ENCODE measurements at regions not wholly inside any gene's neighbourhood (a gene's known extent, or its start where the extent isn't known, plus 50 kb on each side); places are given as distances from the start of the nearest gene placed in this dataset.

DNA sequence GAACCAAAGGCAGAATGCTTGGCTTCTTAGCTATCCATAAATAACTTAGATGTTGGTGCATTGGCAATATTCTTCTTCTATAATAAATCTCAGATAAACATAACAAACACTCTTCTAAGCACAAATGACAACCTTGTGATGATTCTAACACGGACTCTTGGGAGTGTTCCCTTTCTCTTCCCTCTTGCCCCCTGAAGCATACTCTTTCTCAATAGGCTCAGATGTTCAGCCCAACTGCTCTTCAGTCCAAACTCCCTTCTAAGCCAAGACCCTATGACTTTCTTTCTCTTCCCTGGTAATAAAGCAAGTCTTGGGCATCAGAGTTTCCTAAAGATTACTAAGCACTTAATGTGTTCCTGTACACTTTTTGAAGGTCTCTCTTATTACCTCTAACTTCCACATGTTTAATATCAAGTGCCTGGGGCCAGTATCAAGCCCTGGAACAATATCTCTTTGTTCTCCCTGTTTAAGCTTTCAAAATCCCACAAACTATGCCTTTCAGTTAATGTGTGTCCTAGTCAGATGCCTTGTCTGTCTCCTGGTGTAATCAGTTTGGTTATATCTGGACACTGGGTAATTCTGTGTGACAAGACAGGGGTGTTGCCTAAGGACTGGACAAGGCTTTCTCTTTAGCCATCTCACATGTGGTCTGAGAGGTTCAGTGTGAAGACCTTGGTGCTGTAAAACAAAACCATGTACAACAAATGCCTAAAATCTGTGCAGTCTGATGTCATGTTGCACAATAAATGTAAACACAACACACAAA, 92.9 kb upstream of the IVNS1ABP start:
- Histone ChIP-seq H3K27me3 (ENCODE audit: insufficient read depth) (no peaks in the 10 kb centered on the region), H3K36me3 (replicated peaks in 1 of 2; ENCODE audit: control insufficient read depth in 1 of 2, insufficient read depth in 2 of 2, low read length in 1 of 2) (no peaks in the 10 kb centered on the region), H3K4me2 (no peak overlapping the region), H3K79me2 (ENCODE audit: insufficient read depth) (no peaks in the 10 kb centered on the region), H4K20me1 (ENCODE audit: insufficient read depth) (no peaks in the 10 kb centered on the region), H3K9ac (no peak overlapping the region), H3K4me3 (ENCODE audit: low read depth in 2 of 2, low read length in 1 of 2) (no peak overlapping the region), H3K9me3 (no peaks in the 10 kb centered on the region), H3K9me2 (no peaks in the 10 kb centered on the region), H3K4me1 (ENCODE audit: control insufficient read depth in 1 of 2, insufficient read depth in 2 of 2, low read depth in 1 of 2, low read length in 1 of 2) (no peaks in the 10 kb centered on the region), H3K27ac (ENCODE audit: low read depth in 2 of 2, low read length in 1 of 2) (no peak overlapping the region), H2AFZ (ENCODE audit: low read depth) (no peak overlapping the region), H3F3A (replicated peaks; ENCODE audit: insufficient read depth) (no peaks in the 10 kb centered on the region)
- DNase-seq = no peak
- ChIA-PET POLR2A (no interaction called here), CTCF (no interaction called here)
- no peak for TF ChIP-seq POLR2AphosphoS5 (IDR thresholded peaks at IDR 0.05; ENCODE audit: low read depth, low read length)
- no peak for TF ChIP-seq RCOR1 (IDR thresholded peaks at IDR 0.05; ENCODE audit: low read length)
- TF ChIP-seq GABPA (IDR thresholded peaks at IDR 0.05; ENCODE audit: low read depth) = no peak
- TF ChIP-seq ELF1 (IDR thresholded peaks at IDR 0.05) = no peak
- TF ChIP-seq MEF2A (IDR thresholded peaks at IDR 0.05; ENCODE audit: borderline replicate concordance, low read depth) = no peak
- TF ChIP-seq RFX5 (IDR thresholded peaks at IDR 0.05; ENCODE audit: low read length) = no peak
- TF ChIP-seq YY1 (IDR thresholded peaks at IDR 0.05; ENCODE audit: low read depth) = no peak
- no peak for TF ChIP-seq TCF12 (IDR thresholded peaks at IDR 0.05)
- WGBS (ENCODE audit: low lambda C conversion rate) = 26% methylated on average over 1 of the region's 1 CpG

DNA sequence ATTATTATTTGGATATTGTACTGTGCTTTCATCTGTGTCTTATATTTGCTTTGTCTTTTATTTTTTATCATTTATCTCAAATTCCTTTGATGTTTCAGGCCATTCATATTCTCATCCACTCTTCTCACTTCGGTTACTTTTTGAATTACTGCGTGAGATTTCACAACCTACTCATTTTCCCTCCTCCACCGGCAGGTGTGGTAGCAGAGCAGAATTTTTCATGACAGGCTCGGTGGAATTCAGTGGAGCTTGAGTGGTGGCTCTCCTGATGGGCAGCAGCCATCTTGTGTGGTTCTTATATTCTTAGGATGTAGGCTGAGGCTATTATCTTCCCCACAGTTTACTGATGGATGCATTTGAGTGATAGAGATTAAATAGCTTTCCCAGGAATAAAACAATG, 92.3 kb upstream of the IVNS1ABP start:
- ChIA-PET POLR2A (no interaction called here), CTCF (interaction anchor here (1.6 kb wide), 1 partner anchor 15 kb away, joined by 4 read pairs; no protein-coding TSS in a partner anchor)
- H3K27me3 ChIP-seq (ENCODE audit: insufficient read depth) = no peaks in the 10 kb centered on the region
- 67% methylated on average over 4 of the region's 4 CpGs for WGBS (ENCODE audit: low lambda C conversion rate)
- no peaks in the 10 kb centered on the region for H4K20me1 ChIP-seq (ENCODE audit: insufficient read depth)
- no peaks in the 10 kb centered on the region for H3F3A ChIP-seq (replicated peaks; ENCODE audit: insufficient read depth)
- TF ChIP-seq CHD2 (IDR thresholded peaks at IDR 0.05; ENCODE audit: low read length, partially characterized antibody) (no peak), EZH2phosphoT487 (IDR thresholded peaks at IDR 0.05; ENCODE audit: borderline replicate concordance, low read depth) (no peak), FOSL2 (IDR thresholded peaks at IDR 0.05; ENCODE audit: borderline replicate concordance, low read depth) (no peak), JUND (IDR thresholded peaks at IDR 0.05) (no peak), IRF3 (IDR thresholded peaks at IDR 0.05; ENCODE audit: low read depth, low read length) (no peak), FOXM1 (IDR thresholded peaks at IDR 0.05; ENCODE audit: low read depth) (no peak), NFIC (IDR thresholded peaks at IDR 0.05; ENCODE audit: borderline replicate concordance) (no peak), RXRA (IDR thresholded peaks at IDR 0.05; ENCODE audit: borderline replicate concordance, low read depth) (no peak), EP300 (IDR thresholded peaks at IDR 0.05; ENCODE audit: borderline replicate concordance in 1 of 2, low read depth in 1 of 2, low read length in 1 of 2) (no peak), FOXJ3 (CRISPR knock-in tag; IDR thresholded peaks at IDR 0.05) (no peak), TAF1 (IDR thresholded peaks at IDR 0.05; ENCODE audit: borderline replicate concordance, low read depth, low read length) (no peak), RFX5 (IDR thresholded peaks at IDR 0.05; ENCODE audit: low read length) (no peak)
- TF ChIP-seq, protein P1, sequence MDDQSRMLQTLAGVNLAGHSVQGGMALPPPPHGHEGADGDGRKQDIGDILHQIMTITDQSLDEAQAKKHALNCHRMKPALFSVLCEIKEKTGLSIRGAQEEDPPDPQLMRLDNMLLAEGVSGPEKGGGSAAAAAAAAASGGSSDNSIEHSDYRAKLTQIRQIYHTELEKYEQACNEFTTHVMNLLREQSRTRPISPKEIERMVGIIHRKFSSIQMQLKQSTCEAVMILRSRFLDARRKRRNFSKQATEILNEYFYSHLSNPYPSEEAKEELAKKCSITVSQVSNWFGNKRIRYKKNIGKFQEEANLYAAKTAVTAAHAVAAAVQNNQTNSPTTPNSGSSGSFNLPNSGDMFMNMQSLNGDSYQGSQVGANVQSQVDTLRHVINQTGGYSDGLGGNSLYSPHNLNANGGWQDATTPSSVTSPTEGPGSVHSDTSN (IDR thresholded peaks at IDR 0.05) = no peak
- H3K9me3 ChIP-seq = no peaks in the 10 kb centered on the region
- no peaks in the 10 kb centered on the region for H3K4me1 ChIP-seq (ENCODE audit: control insufficient read depth in 1 of 2, insufficient read depth in 2 of 2, low read depth in 1 of 2, low read length in 1 of 2)
- no peak overlapping the region for H3K4me2 ChIP-seq
- H3K79me2 ChIP-seq (ENCODE audit: insufficient read depth) = no peaks in the 10 kb centered on the region
- H3K9ac ChIP-seq = no peak overlapping the region
- no peaks in the 10 kb centered on the region for H3K9me2 ChIP-seq
- H2AFZ ChIP-seq (ENCODE audit: low read depth) = no peak overlapping the region
- no peak for DNase-seq
- H3K4me3 ChIP-seq (ENCODE audit: low read depth in 2 of 2, low read length in 1 of 2) = no peak overlapping the region
- H3K36me3 ChIP-seq (replicated peaks in 1 of 2; ENCODE audit: control insufficient read depth in 1 of 2, insufficient read depth in 2 of 2, low read length in 1 of 2) = no peaks in the 10 kb centered on the region
- no peak overlapping the region for H3K27ac ChIP-seq (ENCODE audit: low read depth in 2 of 2, low read length in 1 of 2)
